NCI-H226 (cell line): ENCODE measurements at regions not wholly inside any gene's neighbourhood (a gene's known extent, or its start where the extent isn't known, plus 50 kb on each side); places are given as distances from the start of the nearest gene placed in this dataset.
"Not testable (repeated sequence)": the region's sequence is repeated elsewhere in the genome, so short reads cannot be mapped to it uniquely, and the experiment has no call there.

Source experiments
- DNase-seq: peaks from one replicate; pipeline ENCODE4 v3.0.0-alpha.2; 2015

DNA sequence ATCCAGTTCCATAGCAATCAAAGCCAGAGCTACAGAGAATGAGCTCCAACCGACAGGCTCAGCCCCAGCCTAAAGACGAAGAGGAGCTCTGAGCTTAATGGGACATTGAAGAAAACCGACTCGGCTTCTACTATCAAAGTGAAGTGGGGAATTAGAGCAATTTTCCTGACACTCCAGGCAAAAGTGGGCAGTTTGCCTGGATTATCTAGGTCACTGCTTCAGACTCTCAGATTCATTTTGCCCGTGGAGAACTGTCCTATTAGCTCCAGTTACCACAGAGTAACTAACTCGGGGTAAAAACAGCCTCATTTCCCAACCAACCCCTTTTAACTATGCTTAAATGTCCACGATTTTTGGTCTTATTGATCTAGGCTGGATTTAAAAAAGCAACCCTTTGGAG lies 592.1 kb upstream of the NRSN1 start:
- DNase-seq: no peak

- DNase-seq: no peak
These were observed 591.7 kb upstream of the NRSN1 start for GRCh38 chr6:23534351-23534750.

- no peak for DNase-seq
These were observed 590.9 kb upstream of the NRSN1 start for GRCh38 chr6:23535101-23535500.

DNA sequence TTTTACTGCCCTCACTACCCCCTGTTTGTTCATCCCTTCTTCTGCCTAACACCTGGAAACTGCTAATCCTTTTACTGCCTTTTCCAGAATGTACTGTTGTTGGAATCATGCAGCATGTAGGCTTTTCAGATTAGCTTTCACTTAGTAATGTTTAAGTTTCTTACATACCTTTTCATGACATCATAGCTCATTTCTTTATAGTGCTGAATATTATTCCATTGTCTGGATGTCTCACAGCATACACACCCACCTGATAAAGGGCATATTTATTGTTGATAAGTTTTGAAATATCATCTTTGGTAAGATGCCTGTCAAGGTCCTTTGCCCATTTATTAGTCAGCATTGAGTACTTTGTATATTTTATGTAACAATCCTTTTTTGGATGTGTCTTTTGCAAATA lies 588.2 kb upstream of the NRSN1 start:
- no peak for DNase-seq

DNA sequence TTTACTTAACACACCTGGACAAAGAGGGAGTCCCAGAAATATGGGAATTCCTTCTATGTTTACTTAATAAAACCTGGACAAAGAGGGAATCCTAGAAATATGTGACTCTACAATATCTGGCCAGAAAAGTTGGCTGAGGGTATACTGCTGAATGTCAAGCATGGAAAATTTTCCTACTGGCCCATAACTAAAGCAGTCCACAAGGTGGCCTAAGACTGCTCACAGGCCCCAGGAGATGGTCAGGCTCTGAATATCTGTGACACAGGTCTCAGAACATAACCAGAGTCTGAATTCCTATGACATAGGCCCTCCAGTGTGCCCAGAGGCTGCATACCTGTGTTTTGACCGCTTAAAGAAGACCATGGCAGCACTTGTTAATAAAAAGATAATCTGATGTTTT lies 578.2 kb upstream of the NRSN1 start:
- DNase-seq: no peak

DNA sequence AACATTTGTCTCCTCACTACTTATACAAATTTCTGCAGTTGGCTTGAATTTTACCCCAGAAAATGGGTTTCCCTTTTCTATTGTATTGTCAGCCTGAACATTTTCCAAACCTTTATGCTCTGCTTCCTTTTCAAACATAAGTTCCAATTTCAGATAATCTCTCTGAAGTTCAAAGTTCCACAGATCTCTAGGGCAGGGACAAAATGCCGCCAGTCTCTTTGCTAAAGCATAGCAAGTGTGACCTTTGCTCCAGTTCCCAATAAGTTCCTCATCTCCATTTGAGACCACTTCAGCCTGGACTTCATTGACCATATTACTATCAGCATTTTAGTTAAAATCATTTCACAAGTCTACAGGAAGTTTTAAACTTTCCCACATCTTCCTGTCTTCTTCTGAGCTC lies 571.1 kb upstream of the NRSN1 start:
- not testable (repeated sequence) for DNase-seq

- no peak for DNase-seq
These were observed 566.2 kb upstream of the NRSN1 start for GRCh38 chr6:23559587-23560343.

DNA sequence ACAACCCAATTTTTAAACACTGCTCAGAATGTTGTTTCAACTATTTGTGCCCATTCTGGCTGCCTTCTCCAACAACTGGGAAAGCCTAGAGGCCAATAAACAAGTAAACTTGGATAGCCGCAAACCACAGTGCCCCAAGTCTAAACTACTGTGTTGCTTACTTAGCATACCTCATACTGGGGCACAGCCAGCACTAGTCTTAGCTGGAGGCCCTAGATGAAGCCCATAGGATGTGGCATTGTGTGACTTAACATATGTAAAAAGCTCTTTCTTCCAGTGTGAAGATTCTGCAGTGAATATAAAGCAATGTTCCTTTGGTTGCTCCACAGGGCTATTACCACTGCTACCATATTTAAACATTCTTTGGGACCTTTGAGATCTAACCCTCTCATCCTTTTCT lies 564.3 kb upstream of the NRSN1 start:
- DNase-seq: no peak

DNA sequence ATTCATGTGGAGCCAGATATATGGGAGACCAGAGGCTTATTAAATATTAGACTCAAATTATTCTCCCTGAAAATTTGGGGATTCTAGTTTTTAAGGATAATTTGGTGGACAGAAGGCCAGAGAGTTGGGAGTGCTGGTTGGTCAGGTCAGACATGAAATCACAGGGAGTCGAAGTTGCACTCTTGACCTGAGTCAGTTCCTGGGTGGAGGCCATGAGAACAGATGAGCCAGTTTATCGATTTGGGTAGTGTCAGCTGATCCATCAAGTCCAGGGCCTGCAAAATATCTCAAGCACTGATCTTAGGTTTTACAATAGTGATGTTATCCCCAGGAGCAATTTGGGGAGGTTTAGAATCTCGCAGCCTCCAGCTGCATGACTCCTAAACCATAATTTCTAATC lies 563.5 kb upstream of the NRSN1 start:
- no peak for DNase-seq

DNA sequence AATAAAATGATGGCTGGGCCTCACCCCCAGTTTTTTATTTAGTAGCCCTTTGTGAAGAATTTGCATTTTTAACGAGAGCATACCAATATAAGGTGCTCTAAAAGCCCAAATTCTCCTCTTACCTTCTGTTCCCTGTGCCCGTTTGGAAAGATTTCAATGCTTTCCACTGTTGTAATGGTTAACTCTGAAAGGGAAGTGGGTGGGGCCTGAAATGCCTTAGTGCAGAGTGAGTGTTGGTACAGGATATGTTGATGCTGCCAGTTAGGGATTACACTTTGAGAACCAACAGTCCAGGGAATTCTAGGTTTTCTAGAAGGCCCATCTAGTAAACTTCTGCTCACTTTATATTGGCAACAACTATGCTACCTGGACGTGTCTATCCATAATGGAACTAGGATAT lies 562.7 kb upstream of the NRSN1 start:
- no peak for DNase-seq

DNA sequence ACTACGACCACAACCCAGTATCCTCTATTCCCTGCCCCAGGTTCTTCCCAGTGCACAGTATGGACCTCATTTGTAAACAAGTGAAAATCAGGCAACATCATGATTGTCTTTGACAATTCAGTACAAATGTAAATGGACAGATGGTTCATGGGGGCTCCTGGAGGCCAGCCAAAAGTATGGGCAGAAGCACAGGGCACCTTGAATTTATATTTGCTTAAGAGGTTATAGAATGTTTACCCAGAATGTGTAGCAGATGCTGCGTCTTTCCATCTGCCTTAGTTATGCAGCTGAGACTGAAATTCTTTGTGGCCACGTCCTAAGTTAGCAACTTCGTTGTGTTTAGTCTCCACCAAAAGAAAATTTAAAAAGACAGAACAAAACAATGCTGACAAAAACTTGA lies 559.6 kb upstream of the NRSN1 start:
- DNase-seq: no peak

DNA sequence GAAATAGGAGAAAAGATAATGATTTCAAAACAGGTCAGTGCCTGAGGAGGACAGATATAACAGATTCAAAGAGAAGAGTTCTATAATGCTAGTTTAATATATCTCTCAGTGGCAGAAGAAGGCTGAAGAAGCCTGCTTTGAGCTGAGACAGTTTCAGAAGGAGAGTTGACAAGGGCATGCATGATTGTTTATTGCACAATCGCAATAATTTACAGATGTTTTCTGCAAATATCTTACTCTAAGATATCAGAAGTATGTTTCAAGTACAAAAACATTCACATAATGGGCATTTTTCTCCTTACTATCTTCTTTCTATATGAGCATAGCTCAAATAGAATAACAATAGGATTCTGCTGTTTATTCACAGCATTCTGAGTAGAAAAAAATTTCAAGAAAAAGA lies 557.7 kb upstream of the NRSN1 start:
- no peak for DNase-seq

- DNase-seq: no peak
These were observed 541.8 kb upstream of the NRSN1 start for GRCh38 chr6:23584134-23584763.

- DNase-seq: no peak
These were observed 538.4 kb upstream of the NRSN1 start for GRCh38 chr6:23587582-23587981.

GRCh38 chr6:23589811-23590210 lies 536.2 kb upstream of the NRSN1 start:
- no peak for DNase-seq

DNA sequence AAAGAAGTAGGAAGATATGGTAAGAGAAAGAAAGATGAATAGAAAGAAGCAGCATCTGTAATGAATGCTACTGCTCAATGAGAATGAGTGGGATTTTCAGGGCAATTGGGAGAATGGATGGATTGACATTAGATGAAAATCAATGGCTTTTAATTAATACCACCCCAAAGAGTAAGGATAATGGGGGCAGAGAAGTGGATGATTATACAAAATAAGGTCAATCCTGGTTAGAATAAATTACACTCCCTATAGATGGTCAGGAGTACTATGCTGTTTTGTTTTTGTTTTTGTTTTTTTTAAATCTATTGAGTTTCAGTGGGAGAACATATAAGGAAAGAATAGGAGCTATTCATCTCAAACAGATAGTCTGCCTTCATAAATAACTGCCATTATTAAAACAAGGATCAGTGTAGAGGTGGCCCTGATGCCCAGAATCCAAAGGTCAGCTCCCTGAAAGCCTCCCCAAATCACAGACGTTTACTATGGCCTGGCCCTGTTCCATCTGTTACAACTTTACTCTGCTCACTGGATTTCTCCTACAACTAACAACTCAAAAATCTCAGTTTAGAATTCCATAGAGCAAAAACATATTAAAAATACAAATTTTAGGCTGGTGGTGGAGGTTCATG lies 535.4 kb upstream of the NRSN1 start:
- no peak for DNase-seq

- no peak for DNase-seq
These were observed 534.3 kb upstream of the NRSN1 start for GRCh38 chr6:23591761-23592160.

DNA sequence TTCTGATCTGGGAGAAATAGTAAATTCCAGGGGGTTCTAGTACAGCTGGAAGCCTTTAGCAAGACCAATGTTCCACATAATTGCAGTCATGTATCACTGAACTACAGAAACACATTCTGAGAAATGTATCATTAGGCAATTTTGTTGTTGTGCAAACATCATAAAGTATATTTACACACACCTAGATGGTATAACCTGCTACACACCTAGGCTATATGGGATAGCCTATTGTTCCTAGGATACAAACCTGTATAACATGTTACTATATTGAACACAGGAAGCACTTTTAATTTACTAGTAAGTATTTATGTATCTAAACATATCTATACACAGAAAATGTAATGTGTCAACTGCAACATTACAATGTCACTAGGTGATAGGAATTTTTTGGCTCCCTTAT lies 525.9 kb upstream of the NRSN1 start:
- DNase-seq: no peak

GRCh38 chr6:23601811-23602345 lies 524.1 kb upstream of the NRSN1 start:
- DNase-seq: no peak

GRCh38 chr6:23608931-23609435 lies 517.0 kb upstream of the NRSN1 start:
- DNase-seq: no peak

DNA sequence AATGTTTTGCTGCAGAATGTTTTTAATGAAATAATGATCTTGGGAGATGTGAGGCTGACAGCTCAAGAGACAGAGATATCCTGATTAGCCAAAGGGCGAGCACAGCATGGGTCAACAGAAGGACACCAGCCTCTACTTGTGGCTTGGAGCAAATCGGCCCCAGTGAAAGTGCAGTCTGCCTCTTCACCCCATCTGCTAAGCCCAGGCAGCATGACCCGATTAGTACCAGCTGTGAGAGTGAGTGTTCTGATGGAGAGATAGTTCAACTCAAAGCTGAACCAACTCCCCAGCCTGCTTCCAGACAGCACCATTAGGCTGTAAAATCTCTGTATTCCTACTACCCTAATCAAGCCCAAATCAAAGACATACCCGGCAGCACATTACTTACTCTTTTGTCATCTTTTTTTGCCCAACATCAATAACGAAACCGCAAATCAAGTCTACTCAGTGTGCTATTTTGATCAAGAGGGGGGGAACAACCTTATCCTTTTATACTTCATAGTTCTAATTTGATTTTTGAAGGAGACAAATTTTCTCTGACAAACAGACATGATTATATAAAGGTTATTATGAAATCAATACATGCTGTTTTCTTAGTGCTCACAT lies 514.1 kb upstream of the NRSN1 start:
- DNase-seq: no peak

- no peak for DNase-seq
These were observed 507.6 kb upstream of the NRSN1 start for GRCh38 chr6:23618366-23618765.

- no peak for DNase-seq
These were observed 505.1 kb upstream of the NRSN1 start for GRCh38 chr6:23620911-23621401.
